Stimulated activated naive CD8-positive, alpha-beta T cell treated with anti-CD3 and anti-CD28 coated beads, Interleukin-15, amount 100 ng/mL, for 72 hours (primary cell): ENCODE measurements at regions not wholly inside any gene's neighbourhood (a gene's known extent, or its start where the extent isn't known, plus 50 kb on each side); places are given as distances from the start of the nearest gene placed in this dataset.
"Not testable (repeated sequence)": the region's sequence is repeated elsewhere in the genome, so short reads cannot be mapped to it uniquely, and the experiment has no call there.

ENCODE experiments used
- ATAC-seq: fragments of 150-1000 bp; cut with Tn5 transposase; 2 replicates; pipeline ENCODE4 v1.10.0; 2021; ENCODE audit warnings: mild to moderate bottlenecking, moderate library complexity
- DNase-seq, 2 donors: peaks; one replicate each; pipeline ENCODE4 v3.0.0; 2021 to 2022
- H3K27ac Mint-ChIP-seq, 2 donors: one replicate each; pipeline ENCODE4 v1.8.0; 2022; ENCODE audit warnings: mild to moderate bottlenecking in 2 of 2, mixed read lengths in 2 of 2, moderate library complexity in 2 of 2
- H3K27me3 Mint-ChIP-seq: one replicate; pipeline ENCODE4 v1.8.0; 2022; ENCODE audit warnings: mixed read lengths
- H3K4me1 Mint-ChIP-seq: one replicate; pipeline ENCODE4 v1.8.0; 2022; ENCODE audit warnings: mild to moderate bottlenecking, mixed read lengths
- H3K4me3 Mint-ChIP-seq, 2 donors: one replicate each; pipeline ENCODE4 v1.8.0; 2022; ENCODE audit warnings: mild to moderate bottlenecking in 2 of 2, mixed read lengths in 2 of 2, moderate library complexity in 1 of 2
- H3K9me3 Mint-ChIP-seq, 2 donors: one replicate each; pipeline ENCODE4 v1.8.0; 2022; ENCODE audit warnings: mixed read lengths in 2 of 2

GRCh38 chr21:18801468-18801867 lies 397.9 kb upstream of the TMPRSS15 start:
- Mint-ChIP-seq H3K27ac (no peak overlapping the region), H3K27me3 (no peaks in the 10 kb centered on the region), H3K9me3 (peaks cover 14 to 29% of the 10 kb centered on the region in 2 donors), H3K4me1 (no peaks in the 10 kb centered on the region), H3K4me3 (no peak overlapping the region)
- no peak for DNase-seq
- ATAC-seq = no peak

GRCh38 chr21:18803624-18804023 lies 400.0 kb upstream of the TMPRSS15 start:
- H3K27me3 Mint-ChIP-seq = no peaks in the 10 kb centered on the region
- no peak overlapping the region for H3K27ac Mint-ChIP-seq
- H3K4me1 Mint-ChIP-seq = no peaks in the 10 kb centered on the region
- ATAC-seq (no peak), DNase-seq (no peak)
- no peak overlapping the region for H3K4me3 Mint-ChIP-seq
- peaks cover 15 to 24% of the 10 kb centered on the region in 2 donors for H3K9me3 Mint-ChIP-seq

GRCh38 chr21:18810136-18810535 lies 406.6 kb upstream of the TMPRSS15 start:
- DNase-seq = no peak
- no peak overlapping the region for H3K4me3 Mint-ChIP-seq
- no peaks in the 10 kb centered on the region for H3K4me1 Mint-ChIP-seq
- no peak for ATAC-seq
- no peak overlapping the region for H3K27ac Mint-ChIP-seq
- peaks cover 23 to 44% of the 10 kb centered on the region in 2 donors for H3K9me3 Mint-ChIP-seq
- H3K27me3 Mint-ChIP-seq = no peaks in the 10 kb centered on the region

GRCh38 chr21:18812308-18812707 lies 408.7 kb upstream of the TMPRSS15 start:
- ATAC-seq = no peak
- H3K4me1 Mint-ChIP-seq = no peaks in the 10 kb centered on the region
- no peak overlapping the region for H3K27ac Mint-ChIP-seq
- peaks cover 11 to 31% of the 10 kb centered on the region in 2 donors for H3K9me3 Mint-ChIP-seq
- H3K4me3 Mint-ChIP-seq = no peak overlapping the region
- H3K27me3 Mint-ChIP-seq = no peaks in the 10 kb centered on the region
- no peak for DNase-seq

DNA sequence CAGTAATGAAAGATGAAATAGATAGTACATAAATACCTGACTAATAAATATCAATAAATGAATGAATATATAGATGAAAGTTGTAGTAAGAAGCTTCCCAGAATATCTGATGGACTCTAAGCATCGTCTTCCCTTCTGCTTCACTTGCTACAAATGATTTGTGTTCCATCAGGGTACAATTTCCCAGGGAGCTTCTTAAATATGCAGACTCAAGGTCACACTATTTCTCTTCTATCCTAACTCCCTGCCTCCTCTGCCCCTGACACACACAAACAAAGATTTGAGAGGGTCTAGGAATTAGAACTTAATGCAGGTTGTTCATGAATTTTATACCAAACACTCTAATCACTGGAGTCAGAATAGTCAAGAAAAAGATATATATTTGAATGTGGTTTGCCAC lies 415.9 kb upstream of the TMPRSS15 start:
- peak overlapping the region in 1 of 2 donors; percentile 80 for H3K27ac Mint-ChIP-seq
- H3K4me1 Mint-ChIP-seq = no peaks in the 10 kb centered on the region
- no peaks in the 10 kb centered on the region for H3K27me3 Mint-ChIP-seq
- H3K9me3 Mint-ChIP-seq = peaks cover 5 to 9% of the 10 kb centered on the region in 2 donors
- no peak overlapping the region for H3K4me3 Mint-ChIP-seq
- ATAC-seq = no peak
- no peak for DNase-seq

DNA sequence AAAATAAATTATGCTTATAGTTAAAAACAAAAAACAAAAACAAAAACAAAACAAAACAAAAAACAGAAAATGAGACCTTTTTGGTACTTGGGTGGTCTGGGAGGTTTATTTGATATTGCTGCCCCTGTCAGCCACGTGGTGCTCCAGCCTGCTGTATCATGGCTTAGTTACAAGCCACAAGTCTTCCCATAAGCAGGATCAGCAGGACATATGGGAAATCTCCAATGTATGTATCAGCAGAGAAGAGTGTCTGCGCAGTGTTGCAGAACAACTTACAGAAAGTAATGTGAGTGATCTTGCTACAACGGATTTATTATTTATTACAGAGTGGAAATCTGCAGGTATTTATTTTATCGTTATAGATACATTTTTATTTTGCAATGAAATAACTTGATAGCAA lies 423.0 kb upstream of the TMPRSS15 start:
- no peaks in the 10 kb centered on the region for H3K4me1 Mint-ChIP-seq
- ATAC-seq = no peak
- H3K27ac Mint-ChIP-seq = no peak overlapping the region
- no peak overlapping the region for H3K4me3 Mint-ChIP-seq
- DNase-seq = no peak
- no peaks in the 10 kb centered on the region for H3K27me3 Mint-ChIP-seq
- peaks cover under 1 to 5% of the 10 kb centered on the region in 2 donors for H3K9me3 Mint-ChIP-seq

DNA sequence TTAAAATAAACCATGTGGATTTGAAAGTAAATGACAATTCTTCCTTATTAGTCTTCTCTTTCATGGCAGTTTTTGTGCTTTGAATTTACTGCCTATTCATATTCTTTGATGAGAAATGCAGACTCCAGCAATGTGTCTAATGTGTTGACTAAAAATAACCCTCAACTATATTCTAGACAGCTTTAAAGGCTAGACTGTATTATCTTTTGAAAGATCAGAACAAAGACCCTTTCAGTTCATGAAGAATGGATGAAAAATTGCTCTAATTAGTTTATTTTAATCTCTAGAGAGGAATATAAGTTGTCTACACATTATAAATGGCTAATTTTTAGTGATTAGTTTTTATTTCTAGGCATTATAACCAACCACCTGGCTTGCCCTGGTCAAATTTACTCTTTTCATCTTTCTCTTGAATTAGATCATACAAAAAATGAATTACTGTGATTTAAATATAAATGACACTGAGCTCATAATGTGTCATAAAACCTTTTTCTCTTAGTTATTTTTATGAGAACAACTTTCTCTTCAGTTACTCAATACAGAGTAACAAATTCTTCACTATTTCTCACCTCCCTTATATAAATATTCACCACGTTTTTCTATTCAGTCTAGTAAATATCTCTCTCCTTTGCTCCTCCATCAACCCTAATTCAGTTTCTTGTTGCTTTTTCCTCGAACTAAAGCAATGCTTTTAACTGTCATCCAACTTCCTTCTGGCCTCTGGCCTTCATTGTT lies 428.5 kb upstream of the TMPRSS15 start:
- DNase-seq (no peak), ATAC-seq (no peak)
- no peak overlapping the region for H3K4me3 Mint-ChIP-seq
- H3K27me3 Mint-ChIP-seq = no peaks in the 10 kb centered on the region
- H3K9me3 Mint-ChIP-seq = peaks cover 16 to 23% of the 10 kb centered on the region in 2 donors
- no peak overlapping the region for H3K27ac Mint-ChIP-seq
- no peaks in the 10 kb centered on the region for H3K4me1 Mint-ChIP-seq

DNA sequence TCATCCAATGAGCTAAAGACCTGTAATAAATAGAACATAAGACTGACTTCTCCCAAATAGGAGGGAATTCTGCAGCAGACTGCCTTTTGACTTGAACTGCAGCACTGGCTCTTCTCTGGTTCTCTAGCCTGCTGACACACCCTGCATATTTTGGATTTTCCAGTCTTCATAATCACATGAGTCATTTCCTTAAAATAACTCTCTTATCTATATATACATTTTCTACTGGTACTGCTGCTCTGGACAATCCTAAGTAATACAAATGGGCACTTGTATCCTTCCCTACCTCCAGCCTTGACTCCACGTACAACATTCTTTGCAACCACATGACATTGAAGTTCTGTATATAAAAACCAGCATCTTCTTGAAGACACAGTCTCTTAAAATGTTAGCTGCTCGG lies 429.4 kb upstream of the TMPRSS15 start:
- H3K4me1 Mint-ChIP-seq = no peaks in the 10 kb centered on the region
- no peaks in the 10 kb centered on the region for H3K27me3 Mint-ChIP-seq
- H3K27ac Mint-ChIP-seq = no peak overlapping the region
- peaks cover 16 to 23% of the 10 kb centered on the region in 2 donors for H3K9me3 Mint-ChIP-seq
- H3K4me3 Mint-ChIP-seq = no peak overlapping the region
- no peak for DNase-seq
- no peak for ATAC-seq

- ATAC-seq, H3K27me3 Mint-ChIP-seq, H3K4me1 Mint-ChIP-seq, DNase-seq, H3K4me3 Mint-ChIP-seq, H3K27ac Mint-ChIP-seq: not testable (repeated sequence)
- H3K9me3 Mint-ChIP-seq = peaks cover 16 to 23% of the 10 kb centered on the region in 2 donors
Measured at GRCh38 chr21:18834121-18834520, 430.5 kb upstream of the TMPRSS15 start.

DNA sequence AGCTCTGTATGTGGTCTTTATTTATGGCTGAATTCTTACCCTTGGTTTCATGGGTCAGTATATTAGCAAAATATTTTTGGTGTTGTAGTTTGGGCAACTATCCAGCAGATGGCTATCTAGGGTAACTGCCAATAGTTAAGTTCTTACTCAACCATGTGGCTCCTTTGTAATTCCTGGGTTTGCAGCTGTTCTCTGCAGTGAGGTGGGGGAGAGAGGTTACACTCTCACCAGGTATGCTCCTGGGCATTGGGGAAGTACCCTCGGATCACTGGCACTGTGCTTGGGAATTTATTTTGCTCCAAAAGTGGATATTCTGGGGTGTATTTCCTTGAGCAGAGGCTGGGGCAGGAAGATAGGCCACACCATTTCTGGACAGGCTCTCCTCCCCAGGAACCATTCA lies 436.7 kb upstream of the TMPRSS15 start:
- no peaks in the 10 kb centered on the region for H3K27me3 Mint-ChIP-seq
- H3K4me3 Mint-ChIP-seq = no peak overlapping the region
- ATAC-seq (no peak), DNase-seq (no peak)
- H3K9me3 Mint-ChIP-seq = peaks cover 0 to 8% of the 10 kb centered on the region in 2 donors
- no peak overlapping the region for H3K27ac Mint-ChIP-seq
- H3K4me1 Mint-ChIP-seq = no peaks in the 10 kb centered on the region

- H3K27me3 Mint-ChIP-seq, H3K4me3 Mint-ChIP-seq, ATAC-seq, DNase-seq, H3K4me1 Mint-ChIP-seq, H3K27ac Mint-ChIP-seq: not testable (repeated sequence)
- peaks cover 5 to 20% of the 10 kb centered on the region in 2 donors for H3K9me3 Mint-ChIP-seq
Measured at GRCh38 chr21:18857606-18858005, 454.0 kb upstream of the TMPRSS15 start.

- H3K9me3 Mint-ChIP-seq = peaks cover 0 to 9% of the 10 kb centered on the region in 2 donors
- ATAC-seq = no peak
- H3K27me3 Mint-ChIP-seq = no peaks in the 10 kb centered on the region
- no peak overlapping the region for H3K4me3 Mint-ChIP-seq
- no peak for DNase-seq
- no peak overlapping the region for H3K27ac Mint-ChIP-seq
- H3K4me1 Mint-ChIP-seq = no peaks in the 10 kb centered on the region
Measured at GRCh38 chr21:18869104-18869503, 465.5 kb upstream of the TMPRSS15 start.

GRCh38 chr21:18877917-18878316 lies 474.3 kb upstream of the TMPRSS15 start:
- Mint-ChIP-seq H3K9me3 (peaks cover 11 to 13% of the 10 kb centered on the region in 2 donors), H3K27me3 (no peaks in the 10 kb centered on the region), H3K4me1 (no peaks in the 10 kb centered on the region), H3K27ac (no peak overlapping the region), H3K4me3 (no peak overlapping the region)
- DNase-seq (no peak), ATAC-seq (no peak)

DNA sequence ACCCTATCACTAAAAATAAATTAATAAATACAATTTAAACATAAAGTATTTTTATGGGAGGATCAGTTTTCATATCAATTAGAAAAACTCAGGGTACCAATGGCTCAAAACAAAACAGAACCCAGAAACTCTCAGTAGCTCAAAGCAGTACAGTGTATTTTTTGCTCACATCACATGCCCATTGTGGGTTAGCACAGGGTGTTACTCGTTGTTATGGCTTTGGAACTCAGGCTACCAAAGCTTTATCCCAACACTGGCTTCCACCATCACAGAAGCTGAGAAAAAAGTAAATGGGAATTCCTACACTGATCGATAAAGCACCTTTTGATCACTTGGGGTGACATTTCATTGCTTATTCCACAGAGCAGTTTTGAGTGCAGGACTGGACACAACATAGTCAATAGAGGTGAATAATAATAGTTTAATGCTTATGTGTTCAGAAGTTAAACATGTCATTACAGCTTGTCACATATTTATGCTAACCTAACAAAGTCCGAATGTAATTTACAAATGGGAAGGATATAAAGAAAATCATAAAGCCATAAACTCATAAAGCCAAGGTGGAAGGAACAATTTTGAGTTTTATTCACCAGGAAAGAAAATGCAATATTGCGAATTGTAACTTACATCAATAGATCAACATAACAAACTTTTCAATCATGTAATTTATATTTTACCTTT lies 484.5 kb upstream of the TMPRSS15 start:
- Mint-ChIP-seq H3K27me3 (no peaks in the 10 kb centered on the region), H3K27ac (no peak overlapping the region), H3K4me1 (no peaks in the 10 kb centered on the region), H3K9me3 (peaks cover 9 to 29% of the 10 kb centered on the region in 2 donors), H3K4me3 (no peak overlapping the region)
- DNase-seq (no peak), ATAC-seq (no peak)

- no peak overlapping the region for H3K4me3 Mint-ChIP-seq
- H3K27me3 Mint-ChIP-seq = no peaks in the 10 kb centered on the region
- ATAC-seq (no peak), DNase-seq (no peak)
- H3K4me1 Mint-ChIP-seq = no peaks in the 10 kb centered on the region
- H3K9me3 Mint-ChIP-seq = peaks cover 5 to 14% of the 10 kb centered on the region in 2 donors
- no peak overlapping the region for H3K27ac Mint-ChIP-seq
Measured at GRCh38 chr21:18893406-18893805, 489.8 kb upstream of the TMPRSS15 start.

DNA sequence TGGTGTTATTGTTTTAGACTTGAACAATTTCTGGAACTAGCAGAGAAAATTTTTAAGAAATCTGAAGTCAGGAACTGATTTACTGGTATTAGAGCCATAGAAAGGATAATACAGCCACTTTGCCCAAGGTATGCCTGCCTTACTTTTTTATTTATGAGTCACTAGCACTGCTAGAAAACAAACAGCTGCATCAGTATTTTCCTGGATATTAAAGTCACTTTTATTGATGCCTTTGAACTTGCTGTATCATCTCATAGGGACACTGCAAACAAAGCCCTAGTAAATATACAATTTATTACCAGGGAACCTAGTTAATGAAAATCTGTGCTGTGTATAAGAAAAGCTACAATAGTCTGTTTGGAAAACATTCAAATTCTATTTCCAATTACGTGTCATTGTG lies 490.8 kb upstream of the TMPRSS15 start:
- Mint-ChIP-seq H3K4me3 (no peak overlapping the region), H3K27ac (no peak overlapping the region), H3K9me3 (peaks cover 5 to 14% of the 10 kb centered on the region in 2 donors), H3K27me3 (no peaks in the 10 kb centered on the region), H3K4me1 (no peaks in the 10 kb centered on the region)
- no peak for DNase-seq
- ATAC-seq = no peak
